OCI-LY3 (cell line): ENCODE measurements at regions not wholly inside any gene's neighbourhood (a gene's known extent, or its start where the extent isn't known, plus 50 kb on each side); places are given as distances from the start of the nearest gene placed in this dataset.

Source experiments
- EZH2phosphoT487 ChIP-seq: fragments of 200-600 bp; shearing (Covaris generic); IDR thresholded peaks from 2 replicates; pipeline ENCODE4 v1.6.1; 2018; ENCODE audit warnings: antibody characterized with exemption, mixed run types, low read depth
- TF ChIP-seq, protein P1 (sequence below): fragments of 200-600, 300-600 bp; sonication (generic); IDR thresholded peaks from 2 replicates; pipeline ENCODE4 v1.5.1; 2014; ENCODE audit warnings: antibody characterized with exemption, low read length, low read depth

GRCh38 chr14:59026081-59026480, 162.4 kb upstream of the DAAM1 start:
- TF ChIP-seq, protein P1, sequence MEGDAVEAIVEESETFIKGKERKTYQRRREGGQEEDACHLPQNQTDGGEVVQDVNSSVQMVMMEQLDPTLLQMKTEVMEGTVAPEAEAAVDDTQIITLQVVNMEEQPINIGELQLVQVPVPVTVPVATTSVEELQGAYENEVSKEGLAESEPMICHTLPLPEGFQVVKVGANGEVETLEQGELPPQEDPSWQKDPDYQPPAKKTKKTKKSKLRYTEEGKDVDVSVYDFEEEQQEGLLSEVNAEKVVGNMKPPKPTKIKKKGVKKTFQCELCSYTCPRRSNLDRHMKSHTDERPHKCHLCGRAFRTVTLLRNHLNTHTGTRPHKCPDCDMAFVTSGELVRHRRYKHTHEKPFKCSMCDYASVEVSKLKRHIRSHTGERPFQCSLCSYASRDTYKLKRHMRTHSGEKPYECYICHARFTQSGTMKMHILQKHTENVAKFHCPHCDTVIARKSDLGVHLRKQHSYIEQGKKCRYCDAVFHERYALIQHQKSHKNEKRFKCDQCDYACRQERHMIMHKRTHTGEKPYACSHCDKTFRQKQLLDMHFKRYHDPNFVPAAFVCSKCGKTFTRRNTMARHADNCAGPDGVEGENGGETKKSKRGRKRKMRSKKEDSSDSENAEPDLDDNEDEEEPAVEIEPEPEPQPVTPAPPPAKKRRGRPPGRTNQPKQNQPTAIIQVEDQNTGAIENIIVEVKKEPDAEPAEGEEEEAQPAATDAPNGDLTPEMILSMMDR = no peak
- no peak for TF ChIP-seq EZH2phosphoT487
